Fibroblast of villous mesenchyme (primary cell): ENCODE measurements at regions not wholly inside any gene's neighbourhood (a gene's known extent, or its start where the extent isn't known, plus 50 kb on each side); places are given as distances from the start of the nearest gene placed in this dataset.

ENCODE experiments used
- DNase-seq: peaks from one replicate; pipeline ENCODE4 v3.0.0-alpha.2; 2010; ENCODE audit warnings: low read depth
- H3K4me3 ChIP-seq: 2 replicates; pipeline ENCODE4 v1.5.1; 2011; ENCODE audit warnings: low read depth, mild to moderate bottlenecking, low read length
- TF ChIP-seq, protein P1 (sequence below): IDR thresholded peaks from 2 replicates; pipeline ENCODE4 v1.5.1; 2012; ENCODE audit warnings: low read depth, mild to moderate bottlenecking, low read length; ENCODE audit not compliant: insufficient read depth

DNA sequence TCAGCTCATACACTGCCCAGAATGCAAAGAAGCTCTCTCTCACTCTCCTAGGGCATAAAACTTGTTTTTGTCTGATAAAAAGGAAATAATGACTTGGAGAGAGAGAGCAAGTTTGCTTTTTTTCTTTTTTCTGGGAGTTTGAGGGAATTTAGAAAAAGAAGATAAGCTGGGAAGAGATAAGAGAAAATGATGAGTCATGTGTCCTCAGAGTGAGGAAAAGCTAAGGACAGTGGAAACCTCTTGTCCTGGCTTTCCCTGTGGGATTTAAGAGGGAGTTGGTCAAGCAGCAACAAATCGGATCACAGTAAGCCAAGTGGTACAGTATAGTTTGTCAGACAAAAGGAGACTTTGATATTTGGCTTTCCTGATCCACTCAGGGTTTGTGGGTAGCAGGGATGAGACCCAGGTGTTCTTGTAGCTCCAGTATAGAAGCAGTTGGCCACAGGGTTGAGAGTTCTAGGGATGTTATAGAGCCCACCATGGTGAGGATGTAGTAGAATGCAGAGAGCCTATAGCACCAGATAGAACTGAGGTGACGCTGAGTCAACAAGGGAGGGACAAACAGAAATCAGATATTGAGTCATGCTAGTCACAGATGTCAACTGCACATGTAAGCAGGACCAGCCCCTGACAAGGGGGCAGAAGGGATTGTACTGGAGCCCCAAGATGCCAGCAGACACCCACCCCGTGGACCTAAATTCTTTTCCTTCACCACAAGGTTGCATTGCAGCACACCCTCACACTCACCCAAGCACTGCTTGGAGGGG lies 219.3 kb upstream of the TAC1 start:
- TF ChIP-seq, protein P1, sequence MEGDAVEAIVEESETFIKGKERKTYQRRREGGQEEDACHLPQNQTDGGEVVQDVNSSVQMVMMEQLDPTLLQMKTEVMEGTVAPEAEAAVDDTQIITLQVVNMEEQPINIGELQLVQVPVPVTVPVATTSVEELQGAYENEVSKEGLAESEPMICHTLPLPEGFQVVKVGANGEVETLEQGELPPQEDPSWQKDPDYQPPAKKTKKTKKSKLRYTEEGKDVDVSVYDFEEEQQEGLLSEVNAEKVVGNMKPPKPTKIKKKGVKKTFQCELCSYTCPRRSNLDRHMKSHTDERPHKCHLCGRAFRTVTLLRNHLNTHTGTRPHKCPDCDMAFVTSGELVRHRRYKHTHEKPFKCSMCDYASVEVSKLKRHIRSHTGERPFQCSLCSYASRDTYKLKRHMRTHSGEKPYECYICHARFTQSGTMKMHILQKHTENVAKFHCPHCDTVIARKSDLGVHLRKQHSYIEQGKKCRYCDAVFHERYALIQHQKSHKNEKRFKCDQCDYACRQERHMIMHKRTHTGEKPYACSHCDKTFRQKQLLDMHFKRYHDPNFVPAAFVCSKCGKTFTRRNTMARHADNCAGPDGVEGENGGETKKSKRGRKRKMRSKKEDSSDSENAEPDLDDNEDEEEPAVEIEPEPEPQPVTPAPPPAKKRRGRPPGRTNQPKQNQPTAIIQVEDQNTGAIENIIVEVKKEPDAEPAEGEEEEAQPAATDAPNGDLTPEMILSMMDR = no peak

DNA sequence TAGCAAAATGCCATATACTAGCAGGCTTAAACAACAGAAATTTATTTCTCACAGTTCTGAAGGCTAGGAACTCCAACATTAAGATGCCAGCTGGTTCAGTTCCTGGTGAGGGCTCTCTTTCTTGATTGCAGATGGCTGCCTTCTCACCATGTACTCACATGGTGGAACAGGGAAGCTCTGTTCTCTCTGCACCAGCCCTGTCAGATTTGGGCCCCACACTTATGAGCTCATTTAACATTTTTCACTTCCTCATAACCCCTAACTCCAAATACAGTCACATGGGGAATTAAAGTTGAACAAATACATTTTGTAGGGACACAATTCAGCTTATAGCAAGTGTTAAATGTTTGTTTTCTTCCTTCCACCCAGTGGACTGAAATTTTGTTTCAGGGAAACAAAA lies 218.6 kb upstream of the TAC1 start:
- DNase-seq = no peak
- no peak overlapping the region for H3K4me3 ChIP-seq
- TF ChIP-seq, protein P1 = no peak

More for the DNA sequence above, 219.3 kb upstream of the TAC1 start:
- DNase-seq = no peak
- H3K4me3 ChIP-seq = no peak overlapping the region

DNA sequence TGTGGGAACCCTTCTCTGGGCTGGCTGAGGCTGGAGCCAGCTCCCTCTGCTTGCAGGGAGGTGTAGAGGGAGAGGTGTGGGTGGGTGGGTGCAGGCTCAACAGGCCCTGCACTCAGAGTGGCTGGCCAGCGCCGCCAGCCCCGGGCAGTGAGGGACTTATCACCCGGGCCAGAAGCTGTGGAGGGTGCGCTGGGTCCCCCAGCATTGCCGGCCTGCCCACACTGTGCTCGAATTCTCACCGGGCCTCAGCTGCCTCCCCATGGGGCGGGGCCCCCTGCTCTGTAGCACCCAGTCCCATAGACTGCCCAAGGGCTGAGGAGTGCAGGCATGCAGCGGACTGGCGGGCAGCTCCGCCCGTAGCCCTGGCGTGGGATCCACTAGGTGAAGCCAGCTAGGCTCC lies 190.7 kb upstream of the TAC1 start:
- TF ChIP-seq, protein P1 = no peak
- no peak overlapping the region for H3K4me3 ChIP-seq
- DNase-seq = no peak

DNA sequence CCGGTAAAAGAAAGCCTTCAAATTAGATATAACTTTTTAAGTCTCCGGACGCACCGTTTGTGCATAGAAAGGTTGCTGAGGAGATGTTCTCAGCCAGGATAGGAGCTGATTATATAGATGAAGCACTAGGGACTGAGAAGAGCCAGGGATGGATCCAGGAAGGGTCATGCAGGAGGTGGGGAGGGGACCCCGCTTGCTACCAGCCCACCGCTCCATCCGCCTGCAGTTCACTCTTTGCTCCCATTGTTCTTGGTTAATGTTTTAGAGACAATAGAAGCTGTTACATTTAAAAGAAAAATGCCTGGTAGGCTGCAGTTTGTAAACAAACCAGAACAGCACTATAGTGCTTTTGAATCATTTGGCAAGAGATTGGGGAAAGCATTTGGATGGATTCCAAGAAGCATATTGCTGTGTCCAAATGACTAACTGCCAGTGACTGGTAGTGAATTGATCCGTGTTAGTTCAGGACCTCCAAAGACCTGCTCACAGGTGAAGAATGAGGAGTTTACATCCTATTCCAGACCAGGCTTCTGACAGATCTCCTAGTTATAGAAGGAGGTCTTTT lies 175.9 kb upstream of the TAC1 start:
- TF ChIP-seq, protein P1 = no peak
- no peak for DNase-seq
- no peak overlapping the region for H3K4me3 ChIP-seq

DNA sequence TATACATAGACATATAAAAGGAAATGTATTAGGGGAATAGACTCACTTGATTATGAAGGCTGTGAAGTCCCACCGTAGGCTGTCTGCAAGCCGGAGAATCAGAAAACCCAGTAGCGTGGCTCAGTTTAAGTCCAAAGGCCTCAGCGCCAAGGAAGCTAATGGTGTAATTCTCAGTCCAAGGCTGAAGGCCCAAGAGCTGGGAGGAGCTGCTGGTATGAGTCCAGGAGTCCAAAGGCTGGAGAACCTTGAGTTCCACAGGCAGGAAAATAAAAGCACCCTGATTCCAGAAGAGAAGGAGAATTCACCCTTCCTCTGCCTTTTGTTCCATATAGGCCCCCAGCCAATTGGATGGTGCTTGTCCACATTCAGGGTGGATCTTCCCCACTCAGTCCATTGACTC lies 166.2 kb upstream of the TAC1 start:
- no peak for DNase-seq
- H3K4me3 ChIP-seq = no peak overlapping the region
- TF ChIP-seq, protein P1 = no peak

DNA sequence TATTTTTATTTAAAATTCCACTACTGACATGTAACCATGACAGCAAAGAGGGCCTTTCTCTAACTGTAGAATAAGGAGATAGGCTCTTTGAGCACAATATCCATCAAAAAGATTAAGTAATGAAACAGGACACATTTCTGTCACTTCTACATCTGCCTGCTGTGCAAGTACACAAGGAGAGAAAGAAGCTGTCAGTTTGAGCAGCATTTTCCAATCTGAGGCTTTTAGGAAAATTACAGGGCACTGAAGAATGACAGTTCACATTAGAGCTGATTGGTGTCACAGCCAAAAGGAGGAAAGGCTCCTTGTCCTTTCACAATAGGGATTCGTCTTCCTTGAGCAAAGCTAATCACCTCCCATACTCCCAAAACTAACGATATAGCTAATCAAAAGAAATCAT lies 158.8 kb upstream of the TAC1 start:
- TF ChIP-seq, protein P1 = no peak
- DNase-seq = no peak
- H3K4me3 ChIP-seq = no peak overlapping the region
